Sigmoid colon (tissue), 4 donors: ENCODE measurements at regions not wholly inside any gene's neighbourhood (a gene's known extent, or its start where the extent isn't known, plus 50 kb on each side); places are given as distances from the start of the nearest gene placed in this dataset.

ENCODE experiments used
- CTCF ChIP-seq, 4 experiments: fragments of 450-650 bp in 3 of 4; fragments of 200-600 bp in 1 of 4; IDR thresholded peaks; one replicate each; pipeline ENCODE4 v1.5.1; 2016 to 2019; ENCODE audit warnings: antibody characterized with exemption in 4 of 4, mild to moderate bottlenecking in 3 of 4, moderate library complexity in 2 of 4
- POLR2A ChIP-seq, 2 donors: fragments of 450-650 bp; IDR thresholded peaks; one replicate each; pipeline ENCODE4 v1.6.1; 2016; ENCODE audit warnings: antibody characterized with exemption in 2 of 2, mild to moderate bottlenecking in 2 of 2, moderate library complexity in 2 of 2
- POLR2AphosphoS5 ChIP-seq, 4 donors: sonication (generic); formaldehyde crosslinking; IDR thresholded peaks; one replicate each; pipeline ENCODE4 v1.6.1; 2017; ENCODE audit warnings: antibody characterized with exemption in 4 of 4

DNA sequence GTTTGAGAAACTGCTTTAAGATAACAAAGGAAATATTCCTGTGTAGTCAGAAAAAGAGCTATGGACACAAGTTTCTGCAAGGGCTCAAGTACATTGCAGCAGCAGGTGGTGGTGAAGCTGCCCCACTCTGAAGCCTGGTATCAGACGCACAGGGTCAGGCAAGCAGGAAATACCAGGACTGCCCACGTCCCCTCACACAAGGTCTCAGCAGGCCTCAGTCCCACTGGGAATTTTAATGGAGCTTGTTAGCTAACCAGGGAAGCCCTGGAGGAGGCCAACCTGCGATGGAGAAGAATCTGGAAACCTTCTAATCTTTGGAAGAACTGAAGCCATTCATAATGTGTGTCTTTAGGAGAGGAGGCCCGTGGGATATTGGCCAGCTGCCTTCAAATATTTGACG lies 168.3 kb downstream of the UXS1 start:
- TF ChIP-seq CTCF (IDR thresholded peaks at IDR 0.05) = no peak
- no peak for TF ChIP-seq POLR2AphosphoS5 (IDR thresholded peaks at IDR 0.05)
- no peak for TF ChIP-seq POLR2A (IDR thresholded peaks at IDR 0.05)
